ENCODE measurements at regions not wholly inside any gene's neighbourhood (a gene's known extent, or its start where the extent isn't known, plus 50 kb on each side); places are given as distances from the start of the nearest gene placed in this dataset.
"Not testable (repeated sequence)": the region's sequence is repeated elsewhere in the genome, so short reads cannot be mapped to it uniquely, and the experiment has no call there.

DNA sequence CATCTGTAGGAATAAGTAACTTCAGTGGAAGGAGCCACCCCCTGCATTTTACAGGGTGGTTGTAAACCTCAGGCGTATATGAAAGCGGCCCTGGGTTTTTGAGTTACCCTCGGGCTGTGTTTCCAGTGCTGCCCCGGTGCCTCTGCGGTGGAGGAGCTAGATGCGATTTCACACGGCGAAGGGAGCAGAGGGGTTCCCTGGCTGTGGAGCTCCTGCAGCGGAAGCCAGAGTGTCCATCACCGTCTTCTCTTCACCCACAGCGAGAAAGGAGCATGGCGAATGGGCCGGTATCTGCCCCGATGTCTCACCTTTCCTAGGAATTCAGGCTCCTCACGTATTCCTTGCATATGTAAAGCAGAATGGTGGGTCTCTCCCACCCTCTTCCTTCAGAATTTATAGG, 253.6 kb downstream of the THBS2 start:
- DNase-seq = no peak

DNA sequence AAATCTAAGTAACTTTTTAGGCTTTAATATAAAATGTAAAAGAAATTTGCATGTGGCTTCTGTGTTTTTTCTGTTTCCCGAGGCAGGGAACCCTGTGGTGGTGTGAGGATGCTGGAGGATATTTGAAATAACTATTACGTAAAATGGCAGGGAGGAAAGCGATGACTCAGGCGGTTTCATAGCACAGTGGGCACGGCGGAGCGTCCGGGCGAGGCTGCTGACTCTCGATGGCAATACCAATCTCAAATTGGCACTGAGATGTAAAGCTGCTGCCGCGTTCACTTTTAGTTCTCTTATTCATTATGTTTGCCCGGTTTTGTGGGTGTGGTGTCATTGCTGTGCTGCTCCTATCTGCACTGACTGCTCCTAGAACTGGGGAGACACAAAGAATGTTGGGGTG, 254.3 kb downstream of the THBS2 start:
- no peak for DNase-seq

DNA sequence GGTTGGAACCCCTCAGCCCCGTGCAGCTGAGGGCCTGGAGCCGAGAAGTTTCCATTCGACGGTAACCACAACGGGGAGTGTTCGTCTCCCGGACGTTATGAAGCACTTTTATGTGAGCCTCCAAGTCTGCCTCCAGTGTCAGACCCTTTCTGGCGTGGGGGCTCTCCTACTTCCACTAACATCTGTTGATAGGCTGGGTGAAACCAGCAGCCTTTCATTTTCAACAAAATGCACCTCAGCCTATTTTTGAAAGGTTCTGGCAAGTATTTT, 257.4 kb downstream of the THBS2 start:
- no peak for DNase-seq

DNA sequence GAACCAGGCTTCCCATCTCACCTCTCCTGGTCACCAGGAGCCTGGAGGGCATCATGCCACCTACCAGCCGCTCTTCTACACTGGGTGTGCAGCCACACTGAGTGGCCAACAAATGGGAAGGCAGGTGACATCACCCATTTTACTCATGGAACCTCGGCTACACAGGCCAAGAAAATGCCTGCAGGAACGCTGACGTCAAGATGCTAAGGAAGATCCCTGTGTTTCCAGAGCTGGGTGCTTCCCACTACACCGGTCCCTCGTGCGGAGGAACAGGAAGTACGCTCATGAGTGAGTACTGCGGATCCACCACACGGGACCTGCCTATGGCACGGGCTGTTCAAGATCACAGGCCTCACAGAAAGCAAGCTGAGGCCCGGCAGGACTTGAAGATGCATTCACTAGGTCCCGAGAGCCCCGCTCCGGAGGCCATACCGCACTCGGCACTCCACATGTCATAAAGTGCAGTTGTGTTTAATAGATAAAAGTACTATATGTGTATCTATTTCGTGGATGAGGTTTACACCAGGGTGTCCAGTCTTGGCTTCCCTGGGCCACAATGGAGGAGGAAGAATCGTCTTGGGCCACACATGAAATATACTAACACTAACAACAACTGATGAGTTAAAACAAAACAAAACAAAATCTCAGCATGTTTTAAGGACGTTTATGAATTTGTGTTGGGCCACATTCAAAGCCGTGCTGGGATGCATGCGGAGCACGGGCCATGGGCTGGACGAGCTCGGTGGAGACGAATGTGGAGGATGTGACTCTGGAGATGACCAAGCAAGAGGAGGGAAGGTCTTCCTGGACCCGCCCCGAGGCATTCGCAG, 257.9 kb downstream of the THBS2 start:
- DNase-seq = no peak

DNA sequence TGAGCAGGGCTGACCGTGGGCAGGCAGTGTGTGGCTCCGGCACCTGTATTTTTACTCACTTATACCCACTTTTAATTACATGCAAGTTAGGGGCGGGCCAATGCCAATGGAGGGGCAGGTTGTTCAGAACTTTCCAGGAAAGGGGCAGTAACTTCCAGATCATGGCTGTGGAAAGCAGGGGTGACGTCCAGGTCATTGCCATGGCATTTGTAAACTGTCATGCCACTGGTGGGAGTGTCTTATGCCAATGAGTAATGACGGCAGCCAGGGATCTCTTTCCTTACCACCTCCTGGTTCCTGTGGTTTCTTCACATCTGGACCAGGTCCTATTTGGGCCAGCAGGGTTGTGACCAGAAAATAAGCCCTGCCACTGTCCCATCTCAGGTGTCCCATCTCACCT, 258.7 kb downstream of the THBS2 start:
- DNase-seq = no peak

DNA sequence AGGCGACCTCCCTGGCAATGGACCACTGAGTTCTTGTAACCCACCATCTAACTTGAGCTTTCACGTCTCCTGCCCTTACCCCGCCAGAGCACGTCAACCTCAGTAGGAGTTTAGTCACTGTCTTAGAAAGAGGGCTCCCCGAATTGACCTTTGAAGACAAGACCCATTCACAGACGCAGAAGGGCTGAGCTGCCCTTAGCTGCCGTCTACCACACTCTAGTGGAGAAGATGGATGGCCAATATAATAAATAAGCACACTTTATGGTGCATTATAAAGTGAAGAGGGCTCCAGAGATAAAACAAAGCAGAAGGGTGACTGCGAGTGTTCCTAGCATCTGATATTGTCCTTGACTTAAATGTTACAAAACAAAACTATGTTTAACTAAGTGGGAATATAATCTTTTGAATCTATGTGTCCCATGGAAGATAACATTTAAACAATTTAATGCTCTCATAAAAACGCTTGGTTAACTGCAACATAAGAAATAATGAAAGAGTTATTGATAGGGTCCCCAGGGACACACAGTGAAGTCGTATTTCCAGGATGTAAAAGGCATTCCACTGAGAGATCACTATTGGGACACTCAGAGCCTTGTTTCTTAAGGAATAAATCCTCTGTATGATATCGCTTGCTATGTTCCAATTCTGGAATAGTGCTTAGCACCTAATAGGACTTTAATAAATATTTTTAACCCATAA, 261.1 kb downstream of the THBS2 start:
- DNase-seq = peak; percentile 17

DNA sequence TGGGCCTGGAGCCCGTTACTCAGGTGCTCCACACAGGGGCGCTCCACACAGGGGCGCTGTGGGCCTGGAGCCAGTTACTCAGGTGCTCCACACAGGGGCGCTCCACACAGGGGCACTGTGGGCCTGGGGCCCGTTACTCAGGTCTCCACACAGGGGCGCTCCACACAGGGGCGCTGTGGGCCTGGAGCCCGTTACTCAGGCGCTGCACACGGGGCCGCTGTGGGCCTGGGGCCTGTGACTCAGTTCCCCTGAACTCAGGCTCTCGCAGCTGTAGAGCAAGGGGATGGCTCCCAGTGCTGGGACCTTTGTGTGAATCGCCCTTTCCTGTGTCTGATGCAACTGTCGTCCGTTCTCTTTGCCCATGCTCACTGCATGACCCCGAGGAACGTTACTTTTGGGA, 262.0 kb downstream of the THBS2 start:
- DNase-seq = not testable (repeated sequence)

DNA sequence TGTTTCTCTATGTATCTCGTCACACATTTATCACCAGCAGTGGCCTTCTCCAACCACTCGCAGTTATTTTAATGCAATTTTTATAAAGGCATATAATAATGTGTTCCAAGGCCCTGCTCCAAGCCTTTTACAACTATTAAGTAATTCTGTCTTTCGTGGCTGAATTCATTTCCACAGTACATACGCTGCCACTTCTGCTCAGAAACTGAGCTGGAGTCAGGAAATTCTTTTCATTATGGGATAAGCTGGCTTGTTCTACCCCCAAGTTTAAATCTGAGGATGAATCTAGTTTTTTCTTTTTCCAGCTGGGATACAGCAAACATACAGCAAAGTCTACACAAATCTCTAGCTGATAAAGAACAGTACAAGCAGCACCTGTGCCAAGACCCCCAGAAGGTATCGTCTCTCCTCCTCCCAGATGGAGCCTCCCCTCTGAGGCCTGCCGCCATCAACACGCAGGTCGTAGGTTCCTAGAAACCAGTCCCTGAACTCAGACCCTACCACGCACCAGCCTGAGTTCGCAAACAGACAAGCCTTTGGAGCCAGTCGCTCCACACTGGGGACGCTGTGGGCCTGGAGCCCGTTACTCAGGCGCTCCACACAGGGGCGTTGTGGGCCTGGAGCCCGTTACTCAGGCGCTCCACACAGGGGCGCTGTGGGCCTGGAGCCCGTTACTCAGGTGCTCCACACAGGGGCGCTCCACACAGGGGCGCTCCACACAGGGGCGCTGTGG, 263.5 kb downstream of the THBS2 start:
- DNase-seq = no peak

DNA sequence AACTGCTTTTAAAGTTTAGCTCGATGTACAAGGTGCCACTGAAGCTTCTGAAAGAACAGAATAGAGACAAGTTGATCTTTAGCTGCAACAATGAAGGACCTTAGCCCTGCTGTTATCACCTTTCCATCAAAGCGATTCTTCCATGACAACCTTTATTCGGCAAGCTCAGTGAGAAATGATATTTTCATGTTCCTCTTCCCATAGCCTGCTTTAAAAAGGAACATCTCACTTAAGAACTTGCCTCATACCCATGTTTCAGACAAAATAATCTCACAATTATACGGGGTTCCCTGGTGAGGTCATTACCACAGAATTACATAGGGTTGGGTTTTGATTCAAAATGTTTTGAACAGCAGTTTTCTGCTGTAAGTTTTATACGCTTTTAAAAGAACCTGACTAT, 264.2 kb downstream of the THBS2 start:
- DNase-seq = no peak

DNA sequence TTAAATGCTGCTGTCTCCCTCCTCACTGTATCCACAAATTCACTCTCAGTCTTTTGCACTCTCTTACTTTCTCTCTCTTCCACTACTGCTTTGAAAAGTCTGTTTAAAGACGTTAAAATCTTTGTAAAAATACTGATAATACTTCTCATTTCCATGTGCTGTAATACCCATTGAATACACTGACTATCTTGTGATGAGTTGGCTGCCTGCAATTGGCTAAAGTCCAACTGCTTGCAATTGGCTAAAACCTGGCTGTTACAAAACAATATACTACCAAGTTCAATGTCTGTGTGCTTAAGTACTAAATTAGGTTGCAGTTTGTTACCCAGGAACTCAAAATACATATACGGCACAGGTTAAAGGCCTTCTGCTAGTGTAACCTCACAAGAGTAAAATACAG, 264.8 kb downstream of the THBS2 start:
- DNase-seq = peak; percentile 20

DNA sequence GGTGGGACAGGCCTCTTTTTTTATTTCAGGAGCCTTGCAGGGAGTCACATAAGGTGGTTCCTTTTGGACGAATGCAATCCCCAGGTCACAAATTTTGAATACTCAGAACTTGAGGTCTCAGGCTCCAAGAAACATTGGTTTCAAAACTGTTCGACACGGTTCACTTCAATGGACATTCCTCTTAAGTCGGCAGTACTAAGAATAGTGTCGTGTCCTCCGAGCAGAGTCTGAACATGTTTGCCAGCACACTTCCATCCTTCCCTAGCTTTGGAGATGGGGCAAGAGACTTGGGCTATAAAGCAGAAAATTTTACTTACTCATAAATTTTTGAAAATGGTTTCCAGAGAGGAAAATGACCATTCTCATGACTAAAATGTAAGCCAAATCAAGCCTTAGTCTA, 265.4 kb downstream of the THBS2 start:
- no peak for DNase-seq

DNA sequence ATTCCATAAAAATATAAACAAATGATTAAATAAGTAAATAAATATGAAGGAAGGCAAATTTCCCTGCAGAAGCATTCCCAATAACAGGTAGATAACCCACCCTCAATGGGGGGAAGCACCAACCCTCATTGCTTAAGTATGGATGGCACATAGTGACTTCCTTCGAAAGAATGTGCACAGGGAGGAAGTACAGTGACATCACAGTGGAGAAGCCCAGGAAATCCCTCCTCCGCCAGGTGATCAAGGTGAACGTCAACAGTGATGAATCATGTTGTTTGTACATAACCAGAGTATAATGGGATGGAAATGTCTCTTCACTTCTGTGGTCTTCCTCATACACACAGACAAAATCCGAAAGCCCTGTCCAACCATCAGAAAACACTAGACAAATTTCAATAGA, 267.9 kb downstream of the THBS2 start:
- DNase-seq = no peak

DNA sequence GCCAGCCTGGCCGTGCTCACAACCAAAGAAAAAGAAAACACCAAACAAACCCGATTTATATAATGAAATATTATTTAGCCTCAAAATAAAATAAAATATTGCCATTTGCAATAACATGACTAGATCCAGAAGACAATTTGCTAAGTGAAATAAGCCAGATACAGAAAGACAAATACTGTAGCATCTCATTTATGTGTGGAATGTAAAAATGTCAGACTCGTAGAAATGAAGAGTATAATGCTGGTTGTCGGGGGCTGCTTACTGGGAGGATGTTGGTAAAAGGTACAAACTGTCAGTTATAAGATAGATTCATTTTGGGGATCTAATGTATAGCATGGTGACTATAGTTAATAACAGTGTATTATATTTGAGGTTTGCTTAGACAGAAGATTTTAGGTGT, 269.7 kb downstream of the THBS2 start:
- DNase-seq = no peak

DNA sequence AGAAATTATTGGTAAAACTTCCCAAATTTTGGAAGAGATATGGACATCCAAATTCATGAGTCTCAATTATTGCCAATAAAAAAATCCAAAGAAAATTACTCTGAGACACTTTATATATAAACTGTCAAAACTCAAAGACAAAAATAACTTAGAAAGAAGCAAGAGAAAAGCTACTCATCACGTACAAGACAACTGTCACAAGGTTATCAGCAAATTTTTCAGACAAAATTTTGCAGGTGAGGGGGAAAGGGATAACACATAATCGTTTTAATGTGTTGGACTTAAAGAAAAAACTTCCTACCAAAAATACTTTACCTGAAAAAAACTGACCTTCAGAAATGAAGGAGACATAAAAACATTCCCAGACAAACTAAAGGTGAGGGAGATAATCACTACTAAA, 272.5 kb downstream of the THBS2 start:
- no peak for DNase-seq

DNA sequence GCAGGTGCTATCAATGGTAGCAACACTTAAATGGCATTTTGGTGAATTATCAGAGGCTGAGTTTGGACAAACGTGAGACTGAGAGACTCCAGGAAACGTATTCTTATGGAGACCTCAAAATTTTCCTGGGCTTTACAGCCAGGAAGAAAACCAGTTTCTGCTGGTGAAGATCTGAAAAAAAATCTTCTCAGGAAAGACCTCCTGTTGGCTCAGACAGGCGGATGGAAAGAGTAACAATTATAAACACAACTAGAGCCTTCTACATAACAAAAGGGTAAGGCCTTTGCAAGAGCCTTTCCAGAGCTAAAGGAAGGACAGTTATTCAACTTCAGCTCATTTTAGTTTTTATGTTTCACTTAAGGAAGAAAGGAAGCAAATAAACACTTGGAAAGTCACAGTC, 274.4 kb downstream of the THBS2 start:
- no peak for DNase-seq

DNA sequence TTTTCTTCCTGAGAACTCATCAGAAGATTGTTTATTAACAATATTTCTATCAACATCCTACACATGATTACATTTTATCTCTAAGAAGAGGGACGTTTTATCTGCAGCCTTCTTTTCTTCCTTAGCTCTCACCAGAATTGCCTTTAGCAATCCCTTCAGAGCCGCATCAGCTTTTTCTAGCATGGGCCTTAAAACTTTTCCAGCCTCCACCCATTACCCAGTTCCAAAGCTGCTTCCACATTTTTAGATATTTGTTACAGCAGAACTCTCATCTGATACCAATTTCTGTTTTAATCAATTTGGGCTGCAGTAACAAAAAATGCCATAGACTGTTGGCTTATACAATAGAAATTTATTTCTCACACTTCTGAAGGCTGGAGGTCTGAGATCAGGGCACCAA, 281.5 kb downstream of the THBS2 start:
- no peak for DNase-seq

DNA sequence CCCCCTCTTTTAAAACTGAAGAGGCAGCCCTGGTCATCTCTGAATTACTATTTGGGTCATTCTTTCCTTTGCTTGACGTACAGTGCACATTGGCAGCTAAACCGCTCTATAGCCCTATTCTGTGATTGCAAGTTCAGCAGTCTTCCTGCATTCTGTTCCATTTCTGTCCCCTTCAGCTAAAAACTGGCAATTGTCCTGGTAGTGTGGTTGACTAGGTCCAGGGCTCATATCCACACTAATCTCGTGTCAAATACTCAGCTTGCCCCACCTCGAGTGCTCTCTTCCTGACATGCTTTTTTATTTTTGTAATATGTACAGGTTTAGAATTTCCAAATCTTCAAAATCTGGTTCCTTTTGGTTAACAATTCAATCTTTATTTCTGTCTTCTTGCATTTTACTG, 282.1 kb downstream of the THBS2 start:
- DNase-seq = no peak

DNA sequence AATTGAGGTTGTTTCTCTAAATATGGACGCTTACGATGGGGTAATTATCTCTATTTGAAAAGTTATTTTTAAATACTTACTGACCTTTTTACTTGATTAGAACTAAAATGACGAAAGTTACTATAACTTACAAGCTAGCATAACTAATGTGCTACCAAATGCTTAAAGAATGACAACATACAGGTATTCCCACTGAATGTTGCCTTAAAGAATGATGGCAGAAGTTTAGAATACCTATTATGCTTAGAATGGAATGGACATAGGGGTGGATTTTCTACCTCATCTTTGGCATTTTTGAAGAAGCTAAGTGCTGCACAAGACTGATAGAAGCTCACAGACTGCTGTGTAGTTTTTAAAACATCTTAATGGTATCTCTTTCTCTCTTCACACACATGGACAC, 284.8 kb downstream of the THBS2 start:
- no peak for DNase-seq

DNA sequence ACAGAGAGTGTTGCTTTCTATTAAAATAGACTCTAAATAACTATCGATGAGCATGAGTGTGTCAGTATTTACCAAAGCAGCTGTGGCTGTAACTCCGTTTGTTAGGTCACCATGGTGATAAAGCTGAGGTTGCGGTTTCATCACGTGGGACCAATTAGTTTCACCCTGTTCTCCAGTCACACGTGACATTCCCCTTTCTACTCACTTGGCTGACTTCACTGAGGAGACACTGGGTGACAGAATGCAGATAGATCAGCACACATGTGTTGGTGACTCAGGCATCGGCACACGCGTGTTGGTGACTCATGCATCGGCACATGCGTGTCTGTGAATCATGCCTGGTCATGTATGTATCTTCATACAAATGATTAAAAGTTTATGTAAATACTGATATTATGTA, 285.4 kb downstream of the THBS2 start:
- peak; percentile 97 for DNase-seq

DNA sequence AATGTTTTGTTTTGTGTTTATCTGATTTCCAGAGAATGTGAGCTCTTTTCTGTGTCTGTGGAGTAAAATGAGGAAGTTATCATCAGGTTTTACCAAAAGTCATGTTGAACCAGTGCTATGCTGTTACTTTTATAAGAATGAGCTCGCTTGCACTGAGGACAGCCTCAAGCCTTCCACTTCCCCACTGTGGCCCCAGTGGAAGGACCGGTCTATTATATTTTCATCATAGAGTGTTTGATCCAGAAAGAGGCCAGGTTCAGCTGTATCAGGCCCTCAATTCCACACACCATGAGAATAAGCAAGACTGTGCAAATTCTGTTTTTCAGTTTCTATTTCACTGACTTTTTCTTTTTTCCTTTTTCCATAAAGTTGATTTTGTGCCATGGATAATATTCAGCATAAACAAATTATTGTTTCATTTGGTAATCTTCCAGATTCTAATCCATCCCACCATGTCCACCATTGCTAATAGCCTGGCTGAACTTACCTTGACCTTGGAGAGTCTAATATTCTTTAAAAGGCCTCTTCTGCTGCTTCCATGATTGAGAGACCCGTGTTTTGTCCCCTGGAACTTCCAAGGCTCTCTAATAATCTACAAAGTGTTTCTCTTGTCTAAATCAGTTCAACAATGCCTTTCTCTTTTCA, 286.2 kb downstream of the THBS2 start:
- DNase-seq = no peak

DNA sequence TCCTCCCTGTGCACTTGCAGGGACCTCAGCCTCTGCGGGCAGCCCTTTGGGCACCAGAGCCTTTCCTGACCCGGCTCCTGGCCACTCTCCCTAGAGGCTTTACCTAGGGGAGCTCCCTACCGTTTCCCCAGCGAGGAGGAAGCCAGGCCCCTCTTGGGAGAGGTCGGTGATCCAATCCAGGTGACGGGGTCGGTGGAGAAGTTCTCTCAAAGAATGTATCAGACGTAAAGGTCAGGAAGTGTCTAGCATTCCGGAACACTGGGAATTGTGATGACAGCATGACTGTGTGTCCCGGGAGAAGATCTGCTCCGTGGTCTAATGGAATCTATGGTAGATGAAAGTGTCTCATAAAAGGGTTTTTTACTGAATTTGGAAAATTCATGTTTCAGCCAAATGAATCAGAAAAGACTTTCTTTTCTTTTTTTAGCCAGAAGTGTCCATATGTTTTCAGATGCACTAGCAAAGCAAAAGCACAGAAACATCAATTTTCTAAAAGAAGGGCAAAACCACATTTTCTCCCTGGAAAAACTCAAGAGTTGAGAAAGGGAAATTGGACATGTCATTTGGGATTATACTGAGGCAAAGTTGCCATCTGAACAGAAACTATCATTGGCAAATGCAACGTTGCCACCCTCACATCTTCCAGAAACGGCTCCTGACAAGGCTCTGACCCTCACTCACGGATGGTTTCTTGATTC, 289.4 kb downstream of the THBS2 start:
- peak; percentile 78 for DNase-seq

DNA sequence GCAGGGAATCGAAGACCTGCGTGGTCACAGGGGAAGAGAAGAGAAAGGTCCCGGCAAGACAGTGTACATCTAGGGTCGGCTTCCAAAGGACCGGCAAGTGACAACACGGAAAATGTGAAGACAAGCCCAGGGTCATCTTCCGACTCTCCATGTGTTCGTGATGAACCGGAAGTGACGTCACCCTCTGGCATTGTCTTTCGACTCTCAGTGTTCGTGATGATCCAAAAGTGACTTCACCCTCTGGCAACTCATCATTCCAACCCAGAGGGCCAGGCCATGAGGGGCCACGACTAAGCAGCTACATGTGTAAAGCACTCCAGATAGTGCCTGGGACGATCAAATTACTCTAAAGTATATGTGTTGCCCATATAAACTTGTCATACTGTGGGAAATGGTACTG, 290.8 kb downstream of the THBS2 start:
- peak; percentile 50 for DNase-seq

DNA sequence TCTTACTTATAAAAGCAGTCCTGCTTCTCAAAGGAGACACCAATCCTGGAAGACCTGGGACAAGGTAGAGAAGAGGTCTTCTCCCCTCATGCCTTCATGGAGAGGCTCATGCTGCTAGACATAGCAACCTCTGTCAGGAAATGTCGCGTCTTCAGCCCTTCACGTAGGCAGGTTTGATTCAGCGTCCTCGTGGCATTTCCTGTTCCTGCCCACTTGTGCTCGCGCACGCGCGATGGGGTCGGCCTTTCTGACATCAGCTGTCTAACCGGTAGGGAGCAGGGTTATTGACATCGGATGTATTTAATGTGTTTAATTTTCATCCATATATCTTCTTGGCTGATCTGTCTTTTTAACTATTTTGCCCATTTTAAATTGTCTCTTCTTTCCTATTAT, 292.4 kb downstream of the THBS2 start:
- no peak for DNase-seq
